PC-3 (cell line): ENCODE measurements at regions not wholly inside any gene's neighbourhood (a gene's known extent, or its start where the extent isn't known, plus 50 kb on each side); places are given as distances from the start of the nearest gene placed in this dataset.

Source experiments
- EZH2 ChIP-seq: fragments of 300-600 bp; sonication (generic); IDR thresholded peaks from one replicate; pipeline ENCODE4 v1.6.1; 2017; ENCODE audit warnings: antibody characterized with exemption, mild to moderate bottlenecking, low read length; ENCODE audit not compliant: unreplicated experiment
- TF ChIP-seq, protein P1 (sequence below): fragments of 300-600 bp; sonication (generic); conservative IDR thresholded peaks from 2 replicates; pipeline ENCODE4 v1.5.1; 2017; ENCODE audit warnings: antibody characterized with exemption, low read depth, mild to moderate bottlenecking, low read length

DNA sequence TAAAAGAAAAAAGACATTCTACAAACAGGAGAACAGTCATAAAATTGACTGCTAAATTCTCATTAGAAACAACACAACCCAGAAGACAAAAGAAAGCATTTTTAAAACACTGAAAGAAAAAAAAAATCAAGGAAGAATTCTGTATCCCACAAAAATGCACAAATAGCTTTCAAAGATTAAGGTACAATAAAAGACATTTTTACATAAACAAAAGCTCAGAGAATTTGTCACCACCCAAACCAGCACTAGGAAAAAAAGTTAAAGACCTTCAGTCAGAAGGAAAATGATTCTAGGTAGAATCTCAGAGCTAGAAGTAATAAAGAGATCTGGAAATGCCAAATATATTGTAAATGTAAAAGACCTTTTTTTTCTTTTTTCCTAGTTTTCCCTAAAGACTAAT lies 252.4 kb downstream of the CLIC5 start:
- TF ChIP-seq, protein P1, sequence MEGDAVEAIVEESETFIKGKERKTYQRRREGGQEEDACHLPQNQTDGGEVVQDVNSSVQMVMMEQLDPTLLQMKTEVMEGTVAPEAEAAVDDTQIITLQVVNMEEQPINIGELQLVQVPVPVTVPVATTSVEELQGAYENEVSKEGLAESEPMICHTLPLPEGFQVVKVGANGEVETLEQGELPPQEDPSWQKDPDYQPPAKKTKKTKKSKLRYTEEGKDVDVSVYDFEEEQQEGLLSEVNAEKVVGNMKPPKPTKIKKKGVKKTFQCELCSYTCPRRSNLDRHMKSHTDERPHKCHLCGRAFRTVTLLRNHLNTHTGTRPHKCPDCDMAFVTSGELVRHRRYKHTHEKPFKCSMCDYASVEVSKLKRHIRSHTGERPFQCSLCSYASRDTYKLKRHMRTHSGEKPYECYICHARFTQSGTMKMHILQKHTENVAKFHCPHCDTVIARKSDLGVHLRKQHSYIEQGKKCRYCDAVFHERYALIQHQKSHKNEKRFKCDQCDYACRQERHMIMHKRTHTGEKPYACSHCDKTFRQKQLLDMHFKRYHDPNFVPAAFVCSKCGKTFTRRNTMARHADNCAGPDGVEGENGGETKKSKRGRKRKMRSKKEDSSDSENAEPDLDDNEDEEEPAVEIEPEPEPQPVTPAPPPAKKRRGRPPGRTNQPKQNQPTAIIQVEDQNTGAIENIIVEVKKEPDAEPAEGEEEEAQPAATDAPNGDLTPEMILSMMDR: no peak
- no peak for TF ChIP-seq EZH2
